NCI-H2107 treated with DMSO at 0.1 percent for 48 hours (cell line): ENCODE measurements at regions not wholly inside any gene's neighbourhood (a gene's known extent, or its start where the extent isn't known, plus 50 kb on each side); places are given as distances from the start of the nearest gene placed in this dataset.

ENCODE experiments used
- DNase-seq: peaks from one replicate; lab custom pipeline; 2025; ENCODE audit not compliant: unreplicated experiment; lab: John Stamatoyannopoulos, UW

DNA sequence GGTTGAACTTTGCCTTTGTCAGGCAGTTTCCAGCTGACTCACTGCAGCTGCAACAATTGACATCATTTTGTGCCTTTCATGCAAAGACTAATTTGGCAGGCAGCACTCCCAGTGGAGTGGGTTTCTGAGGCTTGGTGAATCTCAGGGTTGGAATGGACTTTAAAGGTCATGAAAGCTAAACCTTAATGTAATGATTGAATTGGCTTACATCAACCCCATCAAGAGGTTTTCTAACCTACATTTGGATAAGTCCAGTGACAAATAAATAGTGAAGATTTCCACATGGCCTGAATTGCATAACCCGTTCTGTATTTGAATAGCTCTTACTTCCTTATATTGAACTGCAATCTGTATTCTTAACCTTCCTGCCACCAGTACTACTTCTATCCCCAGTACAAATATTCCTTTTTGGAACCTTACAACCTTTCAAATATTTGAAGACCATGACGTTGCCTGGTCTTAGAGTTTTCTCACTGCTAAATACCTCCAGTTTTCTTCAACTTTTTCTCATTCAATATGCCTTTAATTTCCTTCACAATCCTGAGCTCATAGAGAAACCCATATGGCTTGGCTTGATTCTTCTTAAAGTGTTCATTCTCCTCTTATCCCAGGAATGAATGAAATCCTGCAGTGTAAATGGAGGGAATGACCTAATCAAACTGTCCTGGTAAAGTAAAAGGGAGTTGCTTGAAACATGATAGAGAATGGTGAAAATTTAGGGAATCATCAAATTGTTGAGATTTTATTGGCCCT is 168.1 kb upstream of the NOVA1 start:
- no peak for DNase-seq

DNA sequence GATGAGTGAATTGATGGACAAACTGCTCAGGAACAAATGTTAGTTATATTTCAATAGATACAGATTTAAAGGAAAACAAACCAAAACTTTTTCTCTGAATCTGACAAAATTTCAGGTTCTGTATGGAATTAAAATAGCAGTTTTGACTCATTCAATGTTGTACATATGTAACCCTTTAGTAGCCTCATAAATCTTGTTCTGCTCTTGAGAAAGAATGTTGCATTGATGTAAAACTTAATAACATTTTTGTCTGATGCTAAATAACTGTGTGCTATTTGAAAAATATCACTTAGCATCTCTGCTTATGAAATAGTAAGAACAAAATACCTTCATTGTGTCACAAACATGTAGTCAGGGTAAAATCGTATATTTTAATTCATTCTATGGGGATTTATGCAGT is 168.9 kb upstream of the NOVA1 start:
- no peak for DNase-seq

DNA sequence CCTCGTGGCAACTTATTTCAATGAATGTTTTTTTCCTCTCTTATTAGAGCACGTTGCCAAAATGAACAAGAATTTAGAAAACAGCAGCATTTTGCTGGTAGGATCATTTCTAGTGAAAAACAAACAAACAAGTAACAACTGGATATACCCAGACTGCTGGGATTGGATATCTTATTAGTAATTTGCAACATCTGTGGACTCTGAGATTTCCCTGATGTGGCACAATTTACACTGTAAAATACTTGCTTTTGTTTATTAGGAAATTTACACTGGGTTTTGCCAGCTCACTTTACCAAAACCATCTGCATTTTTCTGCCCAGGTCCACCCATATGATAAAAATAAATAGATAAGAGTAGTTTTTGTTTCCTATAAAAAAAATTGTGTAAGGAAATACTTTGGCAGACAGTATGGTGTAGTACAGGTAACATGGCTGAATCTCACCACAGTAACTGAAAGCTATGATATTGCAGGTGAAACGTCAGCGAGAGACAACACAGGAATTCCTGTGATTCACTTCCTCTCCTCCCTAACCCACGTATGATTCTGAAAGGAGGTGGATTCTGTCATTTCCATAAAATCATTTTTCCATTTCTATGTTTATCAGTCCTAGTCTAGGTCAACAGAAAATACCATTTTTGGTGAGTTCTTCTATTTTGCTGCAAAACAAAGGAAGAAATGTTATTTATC is 176.2 kb upstream of the NOVA1 start:
- DNase-seq, result no peak

- DNase-seq, result no peak
These were observed 178.1 kb upstream of the NOVA1 start for GRCh38 chr14:26775765-26776563.

- DNase-seq, result no peak
These were observed 193.4 kb upstream of the NOVA1 start for GRCh38 chr14:26791117-26791806.

DNA sequence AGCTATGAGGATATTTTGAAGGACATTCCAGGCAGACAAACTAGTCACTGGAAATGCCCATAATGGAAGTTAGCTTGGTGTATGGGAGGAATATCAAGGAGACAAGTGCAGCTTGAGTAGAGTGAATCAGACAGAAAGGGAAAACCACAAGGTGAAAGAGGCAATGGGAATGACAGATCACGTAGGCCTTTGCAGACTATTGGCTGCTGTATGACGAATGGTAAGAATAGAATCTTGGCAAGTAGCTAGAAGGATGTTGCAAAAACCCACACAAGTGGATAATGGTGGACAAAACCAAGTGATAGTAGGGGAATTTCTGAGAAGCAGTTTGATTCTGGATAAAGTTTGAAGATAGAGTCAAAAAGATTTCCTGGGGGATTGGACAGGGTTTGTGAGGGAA is 196.9 kb upstream of the NOVA1 start:
- no peak for DNase-seq

DNA sequence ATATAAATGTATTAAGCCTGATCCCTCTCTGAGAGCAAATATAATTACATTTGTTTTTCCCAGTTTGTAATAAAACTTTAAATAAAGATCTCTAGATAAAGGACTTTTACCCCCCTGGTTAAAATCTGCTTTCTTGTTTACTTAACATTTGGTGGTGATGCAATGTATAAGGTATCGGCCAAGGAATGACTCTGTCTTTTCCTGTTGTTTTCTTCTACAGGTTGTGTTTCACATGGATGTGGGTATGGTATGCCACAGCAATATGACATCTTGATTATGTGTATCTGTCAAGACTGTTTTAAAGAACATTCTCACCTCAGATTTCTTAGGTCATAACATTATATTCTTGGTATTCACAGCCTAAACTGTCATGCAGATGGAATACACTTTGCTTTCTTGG is 210.6 kb upstream of the NOVA1 start:
- no peak for DNase-seq

- DNase-seq, result no peak
These were observed 212.8 kb upstream of the NOVA1 start for GRCh38 chr14:26810631-26811030.

GRCh38 chr14:26811756-26812305 is 214.0 kb upstream of the NOVA1 start:
- no peak for DNase-seq

- peak; percentile 89 for DNase-seq
These were observed 222.3 kb upstream of the NOVA1 start for GRCh38 chr14:26820138-26820537.

DNA sequence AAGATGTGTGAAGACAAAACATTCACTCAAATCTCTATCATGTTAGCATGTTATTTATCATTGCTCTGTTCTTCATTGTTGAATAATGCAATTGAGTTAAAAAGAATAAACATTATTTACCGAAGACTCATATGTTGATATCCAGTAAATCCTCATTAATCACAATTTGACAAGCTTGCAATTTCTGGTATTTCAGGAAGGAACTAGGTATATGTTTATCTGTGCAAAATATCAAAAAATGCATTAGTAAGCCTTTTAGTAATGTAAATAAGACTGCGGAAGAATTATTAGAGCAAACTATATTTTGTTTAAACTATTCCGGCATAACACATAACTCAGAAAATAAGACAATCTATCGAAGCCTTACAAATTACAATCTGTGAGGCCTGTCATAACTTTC is 222.7 kb upstream of the NOVA1 start:
- no peak for DNase-seq

- peak; percentile 71 for DNase-seq
These were observed 230.9 kb upstream of the NOVA1 start for GRCh38 chr14:26828741-26829140.

DNA sequence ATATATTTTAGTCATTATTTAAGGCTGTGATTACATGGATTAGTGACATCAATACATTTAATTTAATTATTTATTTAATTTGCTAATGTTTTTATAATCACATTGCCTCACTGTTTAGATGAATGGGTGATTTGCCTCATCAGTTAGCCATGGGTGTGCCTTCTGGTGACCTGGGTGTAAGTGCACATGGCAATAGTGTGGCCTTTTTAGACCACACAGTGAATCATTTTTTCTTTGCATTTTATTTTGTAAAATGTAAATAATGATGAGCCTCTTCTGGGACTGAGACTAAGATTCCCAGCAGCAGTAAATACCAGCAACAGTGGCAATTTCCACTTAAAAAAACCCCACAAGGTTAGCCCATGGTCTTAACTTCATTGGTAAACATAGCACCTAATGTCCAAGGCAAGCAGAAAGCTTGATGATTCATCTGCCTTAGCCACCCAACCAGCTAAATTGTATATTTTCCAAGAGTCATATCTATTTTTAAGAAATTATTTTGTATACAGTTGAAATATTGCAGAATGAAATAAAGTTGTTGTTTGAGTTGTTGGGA is 235.9 kb upstream of the NOVA1 start:
- DNase-seq, result no peak

GRCh38 chr14:26835979-26836570 is 238.2 kb upstream of the NOVA1 start:
- no peak for DNase-seq

DNA sequence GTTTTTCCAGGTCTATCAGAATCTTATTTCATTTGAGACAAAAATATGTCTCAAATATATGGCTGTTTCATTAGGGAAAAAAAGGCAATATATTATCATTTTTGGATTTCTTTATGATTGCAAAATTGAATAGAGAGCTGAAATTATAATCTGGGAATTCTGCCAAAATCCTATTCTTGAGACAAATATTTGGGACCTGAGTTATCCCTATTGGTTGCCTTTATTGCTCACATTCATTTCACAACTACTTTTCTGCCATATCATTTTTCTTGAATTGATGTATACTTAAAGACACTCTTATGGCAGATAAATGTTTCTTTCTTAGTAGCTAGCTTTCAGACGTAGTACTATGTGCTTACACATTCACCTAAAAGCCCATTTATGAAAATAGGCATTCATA is 241.6 kb upstream of the NOVA1 start:
- DNase-seq, result no peak

GRCh38 chr14:26841326-26841725 is 243.5 kb upstream of the NOVA1 start:
- no peak for DNase-seq

- peak; percentile 17 for DNase-seq
These were observed 244.3 kb upstream of the NOVA1 start for GRCh38 chr14:26841920-26842741.

GRCh38 chr14:26845151-26845818 is 247.5 kb upstream of the NOVA1 start:
- DNase-seq, result no peak

- no peak for DNase-seq
These were observed 248.6 kb upstream of the NOVA1 start for GRCh38 chr14:26846388-26846787.
